ENCODE measurements at regions not wholly inside any gene's neighbourhood (a gene's known extent, or its start where the extent isn't known, plus 50 kb on each side); places are given as distances from the start of the nearest gene placed in this dataset.

- no peaks in the 10 kb centered on the region for H3K27me3 ChIP-seq (replicated peaks in 1 of 7)
- no peak for DNase-seq
- TF ChIP-seq POLR2AphosphoS5 (IDR thresholded peaks at IDR 0.05) (no peak), CTCF (IDR thresholded peaks at IDR 0.05 in 8 of 11, conservative IDR thresholded peaks at IDR 0.05 in 3 of 11) (no peak), POLR2A (IDR thresholded peaks at IDR 0.05) (no peak)
- intact Hi-C loops (cut with DNase I; ENCODE audit: low total_unique reads) = no loop called here
- no peaks in the 10 kb centered on the region for H3K9me3 ChIP-seq
- 89 to 94% (median 91%) methylated on average over 7 of the region's 7 CpGs for WGBS, 5 donors
- H3K4me1 ChIP-seq = peaks cover 0 to 25% (median 6%) of the 10 kb centered on the region in 6 donors
- H3K36me3 ChIP-seq = no peaks in the 10 kb centered on the region
- H3K27ac ChIP-seq = no peak overlapping the region
- H3K4me3 ChIP-seq = no peak overlapping the region
Observed at GRCh38 chr21:35135481-35135880, 86.4 kb upstream of the RUNX1 start.

DNA sequence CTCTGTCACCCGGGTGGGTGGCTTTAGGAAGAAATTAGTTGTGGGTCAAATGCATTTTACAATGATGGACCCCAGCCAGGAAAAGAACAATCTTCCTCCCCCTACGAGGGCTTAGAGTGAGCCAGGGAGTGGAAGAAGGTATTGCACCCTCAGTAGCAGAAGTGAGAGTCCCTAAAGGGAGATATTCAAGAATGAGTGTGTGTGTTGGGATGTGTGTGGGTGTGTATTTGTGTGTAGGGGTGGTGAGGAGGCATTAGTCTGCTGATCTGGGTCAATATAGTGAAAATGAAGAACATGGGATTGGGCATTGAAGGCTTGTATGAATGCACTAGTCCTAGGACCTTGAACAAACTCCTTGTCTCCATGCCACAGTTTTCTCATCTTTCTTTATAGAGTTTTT is 85.2 kb upstream of the RUNX1 start:
- no peak for DNase-seq
- Histone ChIP-seq H3K9me3 (peaks cover 0 to 3% (median 0%) of the 10 kb centered on the region in 8 donors), H3K27me3 (replicated peaks in 1 of 7) (no peaks in the 10 kb centered on the region), H3K4me3 (no peak overlapping the region), H3K27ac (no peak overlapping the region), H3K4me1 (peaks cover 0 to 21% (median 4%) of the 10 kb centered on the region in 6 donors), H3K36me3 (no peaks in the 10 kb centered on the region)
- no peak for TF ChIP-seq CTCF (IDR thresholded peaks at IDR 0.05 in 8 of 11, conservative IDR thresholded peaks at IDR 0.05 in 3 of 11)
- TF ChIP-seq POLR2AphosphoS5 (IDR thresholded peaks at IDR 0.05) = no peak
- TF ChIP-seq POLR2A (IDR thresholded peaks at IDR 0.05) = no peak
- intact Hi-C loops (cut with DNase I; ENCODE audit: low total_unique reads) = no loop called here
- WGBS, 5 donors = 60 to 68% (median 61%) methylated on average over 2 of the region's 2 CpGs

GRCh38 chr21:35128536-35128935 is 79.4 kb upstream of the RUNX1 start:
- Histone ChIP-seq H3K27ac (no peak overlapping the region), H3K36me3 (no peaks in the 10 kb centered on the region), H3K4me1 (no peaks in the 10 kb centered on the region), H3K9me3 (peaks cover 0 to 26% (median 8%) of the 10 kb centered on the region in 8 donors), H3K4me3 (no peak overlapping the region), H3K27me3 (replicated peaks in 1 of 7) (no peaks in the 10 kb centered on the region)
- DNase-seq = no peak
- TF ChIP-seq POLR2AphosphoS5 (IDR thresholded peaks at IDR 0.05) (no peak), POLR2A (IDR thresholded peaks at IDR 0.05) (no peak), CTCF (IDR thresholded peaks at IDR 0.05 in 8 of 11, conservative IDR thresholded peaks at IDR 0.05 in 3 of 11) (no peak)
- WGBS, 5 donors = 97 to 99% (median 98%) methylated on average over 3 of the region's 3 CpGs
- intact Hi-C loops (cut with DNase I; ENCODE audit: low total_unique reads) = no loop called here

GRCh38 chr21:35127851-35128250 is 78.7 kb upstream of the RUNX1 start:
- WGBS, 5 donors = 81 to 94% (median 85%) methylated on average over 2 of the region's 2 CpGs
- intact Hi-C loops (cut with DNase I; ENCODE audit: low total_unique reads) = no loop called here
- no peak for TF ChIP-seq CTCF (IDR thresholded peaks at IDR 0.05 in 8 of 11, conservative IDR thresholded peaks at IDR 0.05 in 3 of 11)
- TF ChIP-seq POLR2A (IDR thresholded peaks at IDR 0.05) = no peak
- TF ChIP-seq POLR2AphosphoS5 (IDR thresholded peaks at IDR 0.05) = no peak
- no peaks in the 10 kb centered on the region for H3K4me1 ChIP-seq
- no peaks in the 10 kb centered on the region for H3K36me3 ChIP-seq
- no peaks in the 10 kb centered on the region for H3K27me3 ChIP-seq (replicated peaks in 1 of 7)
- no peak overlapping the region for H3K4me3 ChIP-seq
- no peak overlapping the region for H3K27ac ChIP-seq
- peaks cover 0 to 26% (median 8%) of the 10 kb centered on the region in 8 donors for H3K9me3 ChIP-seq
- DNase-seq = no peak

All from spleen (tissue), 11 donors.